GM08714 (cell line): ENCODE measurements at regions not wholly inside any gene's neighbourhood (a gene's known extent, or its start where the extent isn't known, plus 50 kb on each side); places are given as distances from the start of the nearest gene placed in this dataset.

Experiments used
- H3K4me3 ChIP-seq: fragments of 200-500 bp; sonication (Bioruptor generic); 2 replicates; pipeline ENCODE4 v1.5.1; 2014; ENCODE audit warnings: mild to moderate bottlenecking, low read length, inconsistent platforms
- ZNF274 ChIP-seq: IDR thresholded peaks from 2 replicates; pipeline ENCODE4 v1.6.1; 2012; ENCODE audit warnings: mild to moderate bottlenecking, low read depth, low read length

DNA sequence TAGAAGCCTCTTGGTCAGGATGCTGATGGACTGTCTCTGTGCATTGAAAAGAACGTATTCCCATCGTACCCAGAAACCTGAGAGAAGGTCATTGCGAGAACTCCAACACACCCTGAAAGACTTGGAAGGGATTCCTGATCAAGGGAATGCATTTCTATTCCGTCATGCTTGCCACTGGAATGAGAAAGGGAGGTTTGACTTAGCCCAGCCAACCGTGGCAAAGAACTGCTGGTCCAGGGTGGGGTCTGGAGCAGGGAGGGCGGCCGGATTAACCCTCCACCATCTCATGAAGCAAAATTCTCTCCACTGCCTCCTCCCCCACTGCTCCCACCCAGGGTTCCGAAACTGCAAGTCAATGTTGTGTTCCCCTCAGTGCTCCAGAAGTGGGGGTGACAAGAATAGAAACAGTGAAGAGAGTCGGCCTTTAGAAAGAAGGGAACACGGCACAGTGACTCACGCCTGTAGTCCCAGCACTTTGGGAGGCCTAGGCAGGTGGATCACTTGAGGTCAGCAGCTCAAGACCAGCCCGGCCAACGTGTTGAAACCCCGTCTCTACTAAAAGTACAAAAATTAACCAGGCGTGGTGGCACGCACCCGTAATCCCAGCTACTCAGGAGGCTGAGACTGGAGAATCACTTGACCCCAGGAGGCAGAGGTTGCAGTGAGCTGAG is 137.5 kb upstream of the MGMT start:
- H3K4me3 ChIP-seq, result no peak overlapping the region
- TF ChIP-seq ZNF274, result no peak

DNA sequence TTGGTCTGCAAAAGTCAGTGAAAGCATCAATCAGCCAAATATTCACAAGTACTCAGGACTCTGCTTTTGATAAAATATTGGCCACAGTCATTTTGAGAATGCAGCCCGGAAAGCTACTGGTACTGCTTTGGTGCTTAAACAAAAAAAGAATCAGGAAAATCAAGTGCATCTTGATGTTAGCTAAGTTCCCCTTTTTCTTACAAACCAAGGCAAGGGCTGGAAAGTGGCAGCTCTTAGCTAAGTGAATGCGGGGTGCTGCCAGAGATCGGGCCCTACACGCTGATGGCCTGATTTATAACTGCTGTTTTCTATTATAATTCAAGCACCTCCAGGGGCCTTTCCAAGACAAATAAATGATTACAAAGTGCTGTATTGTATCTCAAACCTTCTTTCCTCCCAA is 136.8 kb upstream of the MGMT start:
- no peak for TF ChIP-seq ZNF274
- H3K4me3 ChIP-seq, result no peak overlapping the region

DNA sequence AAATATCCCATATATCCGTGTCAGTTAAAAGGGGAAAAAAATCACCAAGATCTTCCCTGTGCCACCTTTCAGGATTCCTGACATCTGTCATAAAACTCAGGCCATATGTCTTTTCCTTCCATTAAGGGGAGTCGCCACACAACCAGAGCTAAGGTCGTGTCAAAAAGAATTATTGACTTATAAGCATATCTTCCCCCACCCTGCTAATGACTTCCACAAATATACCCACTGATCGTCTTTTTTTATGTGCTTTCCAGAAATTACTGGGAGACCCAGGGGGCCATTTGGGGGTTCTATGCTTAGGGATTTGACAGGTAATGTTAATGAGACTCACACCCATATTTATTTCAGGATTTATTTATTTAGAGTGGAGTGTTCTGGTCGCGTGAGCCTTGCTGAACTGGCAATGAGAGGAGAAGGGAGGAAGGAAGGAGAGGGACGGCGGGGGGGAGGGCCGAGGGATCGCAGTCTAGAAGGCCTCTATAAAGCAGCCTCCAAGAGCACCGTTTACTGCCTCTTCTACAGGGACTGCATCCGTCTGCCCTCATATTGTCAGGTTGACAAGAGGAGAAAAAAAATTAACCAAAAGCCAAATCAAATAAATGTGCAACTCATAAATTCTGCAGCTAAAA is 135.7 kb upstream of the MGMT start:
- TF ChIP-seq ZNF274, result no peak
- no peak overlapping the region for H3K4me3 ChIP-seq

DNA sequence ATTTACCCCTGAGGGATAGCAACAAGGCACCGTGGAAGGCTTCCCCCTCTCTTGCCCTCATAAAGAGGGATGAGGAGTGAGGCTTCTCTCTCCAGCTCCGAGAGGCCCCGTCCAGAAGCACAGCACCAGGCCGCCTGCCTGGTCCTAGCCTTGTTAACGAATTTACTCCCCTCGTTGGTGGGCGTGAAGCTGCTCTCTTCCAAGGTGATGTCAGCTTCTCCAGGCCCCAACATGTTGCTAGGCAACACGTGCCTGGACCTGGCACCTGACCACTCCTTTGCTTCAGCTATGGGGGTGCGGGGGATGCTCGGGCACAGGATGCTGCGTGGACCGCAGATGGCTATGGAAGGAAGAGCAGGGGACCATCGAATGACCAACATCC is 135.2 kb upstream of the MGMT start:
- no peak overlapping the region for H3K4me3 ChIP-seq
- no peak for TF ChIP-seq ZNF274

DNA sequence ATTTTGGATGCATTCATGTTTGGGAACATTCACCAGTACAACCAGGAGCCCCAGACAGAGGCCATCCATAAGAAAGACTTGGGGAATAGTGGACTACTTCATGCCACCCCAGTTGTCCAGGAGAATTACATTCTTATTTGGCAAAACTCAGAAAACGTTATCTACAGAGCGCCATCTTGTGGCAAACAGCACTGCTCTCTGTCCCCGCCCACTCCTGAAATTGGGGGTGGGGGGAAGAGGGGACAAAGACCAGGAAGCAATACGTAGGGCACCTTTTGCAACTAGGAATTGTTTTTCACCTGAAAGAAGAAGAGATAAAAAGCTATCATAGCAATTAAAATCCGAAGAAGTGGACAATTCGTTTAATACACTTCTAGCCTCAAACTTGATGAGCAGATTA is 134.6 kb upstream of the MGMT start:
- TF ChIP-seq ZNF274, result no peak
- H3K4me3 ChIP-seq, result no peak overlapping the region

DNA sequence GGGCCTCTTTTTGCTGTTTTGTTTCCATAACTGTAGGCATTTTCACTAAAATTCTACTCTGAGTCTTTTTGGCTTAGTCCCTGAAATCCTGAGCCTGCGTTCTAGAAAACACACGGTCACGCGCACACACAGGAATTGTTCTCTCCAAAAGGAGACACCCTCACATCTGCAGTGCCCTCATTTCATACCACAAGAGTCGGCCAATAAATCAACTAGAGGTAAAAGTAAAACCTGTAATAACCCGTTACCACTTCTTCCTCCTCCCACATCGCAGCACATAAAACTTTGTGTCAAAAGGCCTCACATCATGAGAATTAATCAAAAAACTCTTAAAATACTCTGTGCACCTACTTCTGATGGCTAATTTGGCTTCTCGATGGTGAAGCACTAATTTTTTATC is 133.3 kb upstream of the MGMT start:
- no peak for TF ChIP-seq ZNF274
- H3K4me3 ChIP-seq, result no peak overlapping the region

DNA sequence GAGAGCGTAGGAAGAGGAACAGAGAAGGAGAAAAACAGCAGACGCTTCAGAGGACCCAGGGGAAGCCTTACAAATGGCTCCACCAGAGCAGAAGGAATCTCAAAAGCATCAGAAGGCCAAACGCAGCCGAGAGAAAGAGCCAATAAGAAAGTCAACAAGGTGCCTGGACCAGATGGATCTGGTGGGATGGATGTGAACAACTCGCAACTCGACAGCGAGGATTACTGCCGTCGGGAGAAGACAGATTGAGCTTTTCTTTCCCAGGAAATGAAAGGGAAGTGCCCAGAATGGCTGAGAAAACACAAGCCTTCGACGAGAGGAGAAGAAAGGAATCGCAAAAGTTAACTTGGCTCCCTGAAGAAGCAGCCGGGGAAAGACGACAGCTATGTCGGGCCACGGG is 132.8 kb upstream of the MGMT start:
- H3K4me3 ChIP-seq, result no peak overlapping the region
- TF ChIP-seq ZNF274, result no peak

DNA sequence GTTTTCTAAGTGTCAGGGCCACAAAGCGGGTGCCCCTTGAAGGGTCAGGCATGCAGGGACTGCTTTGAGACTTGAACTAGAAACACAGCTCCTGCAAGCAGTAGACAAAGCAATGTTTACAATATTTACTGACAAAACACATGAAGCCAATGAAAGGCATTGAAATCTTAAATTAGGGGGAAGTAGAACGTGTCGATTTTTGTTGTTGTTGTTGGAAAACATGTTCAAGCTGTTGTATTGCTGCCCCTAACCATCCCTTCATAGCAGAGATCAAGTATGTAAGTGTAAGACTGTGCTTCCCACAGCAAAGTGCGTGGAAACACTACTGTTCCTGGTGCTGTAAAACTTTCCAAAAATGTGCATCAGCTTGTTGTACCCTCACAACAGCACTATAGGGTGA is 131.6 kb upstream of the MGMT start:
- no peak for TF ChIP-seq ZNF274
- no peak overlapping the region for H3K4me3 ChIP-seq

DNA sequence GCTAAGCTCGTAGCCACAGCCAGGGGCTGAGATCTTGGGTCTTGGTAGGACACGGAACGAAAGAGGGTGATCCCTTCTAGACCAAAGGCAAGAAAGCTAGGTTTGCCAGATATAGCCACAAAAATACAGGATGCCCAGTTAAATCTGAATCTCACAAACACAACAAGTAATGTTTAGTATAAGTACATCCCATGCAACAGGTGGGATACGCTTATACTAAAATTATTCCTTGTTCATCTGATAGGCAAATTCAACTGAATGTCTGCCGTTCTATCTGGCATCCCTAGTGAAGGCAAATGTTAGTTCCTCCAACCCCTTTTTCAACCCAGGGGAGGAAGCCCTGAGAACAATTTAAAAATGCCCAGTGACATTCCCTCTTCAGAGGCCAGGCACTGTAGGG is 131.1 kb upstream of the MGMT start:
- no peak for TF ChIP-seq ZNF274
- no peak overlapping the region for H3K4me3 ChIP-seq

DNA sequence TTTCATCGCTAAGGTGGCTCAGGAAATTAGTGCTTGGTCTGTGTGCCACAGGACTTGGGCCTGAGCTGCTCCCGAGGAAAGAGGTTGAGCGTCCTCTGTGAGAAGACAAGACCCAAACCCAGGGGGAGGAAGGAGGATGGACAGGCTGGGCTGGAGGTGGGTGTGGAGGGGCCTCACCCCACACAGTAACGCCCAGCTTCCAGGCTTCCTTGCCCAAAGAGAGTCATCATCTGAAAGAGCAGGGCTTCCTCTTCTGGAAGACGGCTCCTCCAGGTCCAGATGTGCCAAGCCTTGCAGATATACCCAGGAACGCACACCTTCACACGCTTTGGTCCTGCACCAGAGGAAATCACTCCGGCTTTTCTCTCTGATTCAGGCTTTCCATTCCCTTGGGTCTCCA is 127.8 kb upstream of the MGMT start:
- H3K4me3 ChIP-seq, result no peak overlapping the region
- TF ChIP-seq ZNF274, result no peak

DNA sequence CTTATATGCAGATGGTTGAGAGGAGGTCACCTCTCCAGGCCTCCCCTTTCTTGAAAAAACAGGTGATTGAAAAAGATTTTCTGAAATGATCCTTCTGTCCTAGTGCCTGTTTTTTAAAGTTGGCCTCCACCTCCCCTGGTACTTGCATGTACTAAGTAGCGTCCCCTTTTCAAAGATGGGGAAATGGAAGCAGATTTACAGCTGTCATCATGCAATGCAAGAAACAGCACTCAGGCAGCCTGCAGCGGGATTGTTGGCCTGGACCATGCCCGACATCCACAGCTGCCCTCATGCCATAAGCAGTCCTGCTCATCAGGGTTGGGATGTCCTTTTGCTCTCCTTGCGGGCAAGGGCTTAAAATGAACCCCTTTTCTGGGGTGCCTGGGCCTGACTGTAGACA is 127.2 kb upstream of the MGMT start:
- no peak for TF ChIP-seq ZNF274
- no peak overlapping the region for H3K4me3 ChIP-seq

DNA sequence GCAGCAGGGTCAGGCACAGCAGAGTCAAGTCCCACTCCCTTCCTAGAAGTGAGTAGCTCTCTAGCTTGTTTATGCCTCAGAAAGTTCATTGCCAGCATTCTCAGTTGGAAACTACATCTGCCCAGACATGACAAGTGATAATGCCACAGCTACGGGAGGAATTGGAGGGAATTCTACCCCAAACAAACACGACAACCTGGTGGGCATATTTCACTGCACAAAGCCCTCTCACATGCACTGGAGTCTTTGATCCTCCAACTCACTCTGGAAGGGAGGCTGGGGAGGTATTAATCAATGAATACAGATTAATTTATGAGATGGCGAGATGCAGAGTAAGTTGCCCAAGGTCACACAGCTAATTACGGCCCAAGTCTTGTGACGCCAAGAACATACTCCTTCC is 126.0 kb upstream of the MGMT start:
- TF ChIP-seq ZNF274, result no peak
- no peak overlapping the region for H3K4me3 ChIP-seq

DNA sequence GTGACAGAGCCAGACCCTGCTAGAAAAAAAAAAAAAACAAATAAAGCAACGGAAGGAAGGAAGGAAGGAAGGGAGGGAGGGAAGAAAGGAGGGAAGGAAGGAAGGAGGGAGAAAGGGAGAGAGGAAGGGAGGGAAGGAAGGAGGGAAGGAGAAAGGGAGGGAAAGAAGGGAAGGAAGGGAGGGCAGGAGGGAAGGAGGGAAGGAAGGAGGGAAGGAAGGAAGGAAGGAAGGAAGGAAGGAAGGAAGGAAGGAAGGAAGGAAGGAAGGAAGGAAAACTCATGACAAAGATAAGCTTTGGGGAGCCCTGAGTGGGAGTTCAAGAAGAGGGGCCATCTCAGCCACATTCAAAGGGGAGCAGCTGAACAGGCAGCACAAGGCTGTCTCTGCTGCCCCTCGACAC is 124.7 kb upstream of the MGMT start:
- TF ChIP-seq ZNF274, result no peak
- H3K4me3 ChIP-seq, result no peak overlapping the region

DNA sequence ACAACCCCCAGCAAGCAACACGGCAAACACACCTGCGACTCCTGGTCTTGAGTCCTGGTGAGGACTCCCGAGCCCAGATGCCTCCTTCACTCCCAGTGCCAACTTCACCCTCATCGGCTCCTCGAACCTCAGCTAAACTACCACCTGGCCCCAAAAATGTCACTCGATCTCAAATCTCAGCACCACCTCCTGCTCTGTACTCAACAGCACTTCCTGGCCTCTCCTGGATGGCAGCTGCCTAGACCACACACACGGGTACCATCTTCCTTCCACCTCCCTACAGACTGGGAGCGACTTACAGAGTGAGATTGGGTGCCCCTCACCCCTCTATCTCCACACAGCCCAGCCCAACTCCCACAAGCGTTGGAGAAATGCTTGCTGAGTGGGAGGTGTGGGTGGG is 123.9 kb upstream of the MGMT start:
- H3K4me3 ChIP-seq, result no peak overlapping the region
- no peak for TF ChIP-seq ZNF274

DNA sequence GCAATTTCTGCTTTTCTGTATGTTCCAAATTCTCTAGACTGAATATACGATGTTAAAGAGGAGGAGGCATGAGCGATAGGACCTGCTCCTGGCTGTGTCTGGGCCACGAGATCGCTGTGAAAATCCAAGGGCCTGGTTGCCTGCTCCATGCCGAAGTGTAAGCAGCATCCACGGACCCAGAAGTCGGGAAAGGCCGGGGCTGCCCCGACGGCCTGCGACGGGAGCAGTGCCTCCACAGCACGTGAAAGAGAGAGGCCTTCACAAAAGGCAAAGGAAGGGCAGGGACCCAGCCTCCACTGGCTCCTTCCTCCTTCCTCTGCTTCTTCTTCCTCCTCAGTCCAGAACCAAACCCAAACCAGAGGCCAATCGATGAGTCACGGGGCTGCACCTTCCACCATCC is 122.9 kb upstream of the MGMT start:
- no peak for TF ChIP-seq ZNF274

More for the DNA sequence above, 122.9 kb upstream of the MGMT start:
- H3K4me3 ChIP-seq, result no peak overlapping the region
